GM10266 (cell line): ENCODE measurements at regions not wholly inside any gene's neighbourhood (a gene's known extent, or its start where the extent isn't known, plus 50 kb on each side); places are given as distances from the start of the nearest gene placed in this dataset.

Experiments used
- DNase-seq: peaks from one replicate; pipeline ENCODE4 v3.0.0; 2012; ENCODE audit errors: extremely low spot score
- CTCF ChIP-seq: IDR thresholded peaks from 2 replicates; pipeline ENCODE4 v1.5.1; 2012; ENCODE audit warnings: mild to moderate bottlenecking, low read depth; ENCODE audit not compliant: control insufficient read depth, insufficient read depth; ENCODE audit errors: missing control alignments

- TF ChIP-seq CTCF = peak; percentile 25
- DNase-seq = no peak
Measured at GRCh38 chr3:82496890-82497560, 735.6 kb upstream of the GBE1 start.

- no peak for TF ChIP-seq CTCF
- no peak for DNase-seq
Measured at GRCh38 chr3:82495655-82496054, 734.2 kb upstream of the GBE1 start.

- DNase-seq = no peak
- no peak for TF ChIP-seq CTCF
Measured at GRCh38 chr3:82494977-82495489, 733.6 kb upstream of the GBE1 start.

GRCh38 chr3:82493858-82494257 lies 732.4 kb upstream of the GBE1 start:
- TF ChIP-seq CTCF = no peak

GRCh38 chr3:82475306-82475705 lies 713.9 kb upstream of the GBE1 start:
- TF ChIP-seq CTCF = no peak
- DNase-seq = no peak

More at GRCh38 chr3:82493858-82494257, 732.4 kb upstream of the GBE1 start:
- DNase-seq = no peak

- TF ChIP-seq CTCF = no peak
- DNase-seq = no peak
Measured at GRCh38 chr3:82474711-82475110, 713.3 kb upstream of the GBE1 start.

GRCh38 chr3:82473864-82474541 lies 712.6 kb upstream of the GBE1 start:
- DNase-seq = no peak
- no peak for TF ChIP-seq CTCF
